Stimulated activated CD4-positive, alpha-beta T cell treated with anti-CD3 and anti-CD28 coated beads, Interleukin-1b, Interleukin-23, amount 100 ng/mL, for 1 hour (primary cell): ENCODE measurements at regions not wholly inside any gene's neighbourhood (a gene's known extent, or its start where the extent isn't known, plus 50 kb on each side); places are given as distances from the start of the nearest gene placed in this dataset.

Experiments used
- DNase-seq, 2 donors: peaks; one replicate each; pipeline ENCODE4 v3.0.0-alpha.2; 2020; ENCODE audit warnings: low read depth in 2 of 2

GRCh38 chr2:134203175-134203574, 50.7 kb upstream of the MGAT5 start:
- DNase-seq: no peak
